HFFc6 (cell line): ENCODE measurements at regions not wholly inside any gene's neighbourhood (a gene's known extent, or its start where the extent isn't known, plus 50 kb on each side); places are given as distances from the start of the nearest gene placed in this dataset.
"Not testable (repeated sequence)": the region's sequence is repeated elsewhere in the genome, so short reads cannot be mapped to it uniquely, and the experiment has no call there.

ENCODE experiments used
- DNase-seq: peaks from one replicate; pipeline ENCODE4 v3.0.0-alpha.2; 2018
- H3K27ac Mint-ChIP-seq: 2 replicates; pipeline ENCODE4 v1.8.0; 2020; ENCODE audit warnings: mild to moderate bottlenecking, mixed read lengths
- H3K27me3 Mint-ChIP-seq: 2 replicates; pipeline ENCODE4 v1.8.0; 2021; ENCODE audit warnings: mild to moderate bottlenecking, moderate library complexity, mixed read lengths; ENCODE audit not compliant: insufficient read depth
- H3K36me3 Mint-ChIP-seq: 2 replicates; pipeline ENCODE4 v1.8.0; 2021; ENCODE audit warnings: low read depth, mixed read lengths
- H3K4me1 Mint-ChIP-seq: 2 replicates; pipeline ENCODE4 v1.8.0; 2020; ENCODE audit warnings: low read depth, mixed read lengths
- H3K4me3 Mint-ChIP-seq: 2 replicates; pipeline ENCODE4 v1.8.0; 2020; ENCODE audit warnings: mild to moderate bottlenecking, moderate library complexity, mixed read lengths
- H3K9me3 Mint-ChIP-seq: 2 replicates; pipeline ENCODE4 v1.8.0; 2020; ENCODE audit warnings: mild to moderate bottlenecking, mixed read lengths
- TF ChIP-seq, protein P1 (sequence below): fragments of 200-600 bp; sonication (generic); IDR thresholded peaks from 2 replicates; pipeline ENCODE4 v1.5.0; 2021; ENCODE audit warnings: antibody characterized with exemption, mild to moderate bottlenecking

DNA sequence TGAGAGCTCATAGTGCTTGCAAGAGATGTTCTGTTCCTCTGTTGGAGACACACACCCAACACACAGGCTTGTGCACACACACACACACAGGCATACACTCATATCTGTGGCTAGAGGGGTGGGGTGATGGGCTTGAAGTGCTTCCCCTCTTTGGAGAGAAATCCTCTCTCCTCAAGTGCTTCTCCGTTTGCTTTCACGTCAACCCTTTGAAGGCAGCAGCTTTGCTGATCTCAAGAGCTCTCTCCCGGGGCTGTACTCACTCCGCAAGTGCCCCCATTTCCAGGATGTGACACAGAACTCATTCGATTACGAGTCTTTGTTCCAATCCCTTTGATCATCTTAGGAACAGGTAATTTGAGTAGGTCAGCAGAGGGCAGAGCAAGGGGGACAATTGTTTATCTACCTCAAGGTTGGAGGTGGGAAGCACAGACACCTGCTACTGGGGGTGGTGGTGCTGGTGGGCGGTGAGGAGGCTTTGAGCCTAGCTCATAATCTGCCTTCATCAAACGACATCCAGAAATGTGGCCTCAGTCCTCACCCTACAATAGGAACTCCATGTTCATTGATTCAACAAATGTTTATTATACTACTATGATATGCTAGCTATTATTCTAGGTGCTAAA lies 529.8 kb upstream of the CADM1 start:
- peaks cover 63% of the 10 kb centered on the region for H3K9me3 Mint-ChIP-seq
- no peaks in the 10 kb centered on the region for H3K27me3 Mint-ChIP-seq
- no peak overlapping the region for H3K4me3 Mint-ChIP-seq
- H3K27ac Mint-ChIP-seq, result no peak overlapping the region
- H3K4me1 Mint-ChIP-seq, result no peaks in the 10 kb centered on the region
- no peaks in the 10 kb centered on the region; the same call in 1 of the 2 replicates for H3K36me3 Mint-ChIP-seq
- DNase-seq, result no peak
- TF ChIP-seq, protein P1, sequence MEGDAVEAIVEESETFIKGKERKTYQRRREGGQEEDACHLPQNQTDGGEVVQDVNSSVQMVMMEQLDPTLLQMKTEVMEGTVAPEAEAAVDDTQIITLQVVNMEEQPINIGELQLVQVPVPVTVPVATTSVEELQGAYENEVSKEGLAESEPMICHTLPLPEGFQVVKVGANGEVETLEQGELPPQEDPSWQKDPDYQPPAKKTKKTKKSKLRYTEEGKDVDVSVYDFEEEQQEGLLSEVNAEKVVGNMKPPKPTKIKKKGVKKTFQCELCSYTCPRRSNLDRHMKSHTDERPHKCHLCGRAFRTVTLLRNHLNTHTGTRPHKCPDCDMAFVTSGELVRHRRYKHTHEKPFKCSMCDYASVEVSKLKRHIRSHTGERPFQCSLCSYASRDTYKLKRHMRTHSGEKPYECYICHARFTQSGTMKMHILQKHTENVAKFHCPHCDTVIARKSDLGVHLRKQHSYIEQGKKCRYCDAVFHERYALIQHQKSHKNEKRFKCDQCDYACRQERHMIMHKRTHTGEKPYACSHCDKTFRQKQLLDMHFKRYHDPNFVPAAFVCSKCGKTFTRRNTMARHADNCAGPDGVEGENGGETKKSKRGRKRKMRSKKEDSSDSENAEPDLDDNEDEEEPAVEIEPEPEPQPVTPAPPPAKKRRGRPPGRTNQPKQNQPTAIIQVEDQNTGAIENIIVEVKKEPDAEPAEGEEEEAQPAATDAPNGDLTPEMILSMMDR, result no peak

DNA sequence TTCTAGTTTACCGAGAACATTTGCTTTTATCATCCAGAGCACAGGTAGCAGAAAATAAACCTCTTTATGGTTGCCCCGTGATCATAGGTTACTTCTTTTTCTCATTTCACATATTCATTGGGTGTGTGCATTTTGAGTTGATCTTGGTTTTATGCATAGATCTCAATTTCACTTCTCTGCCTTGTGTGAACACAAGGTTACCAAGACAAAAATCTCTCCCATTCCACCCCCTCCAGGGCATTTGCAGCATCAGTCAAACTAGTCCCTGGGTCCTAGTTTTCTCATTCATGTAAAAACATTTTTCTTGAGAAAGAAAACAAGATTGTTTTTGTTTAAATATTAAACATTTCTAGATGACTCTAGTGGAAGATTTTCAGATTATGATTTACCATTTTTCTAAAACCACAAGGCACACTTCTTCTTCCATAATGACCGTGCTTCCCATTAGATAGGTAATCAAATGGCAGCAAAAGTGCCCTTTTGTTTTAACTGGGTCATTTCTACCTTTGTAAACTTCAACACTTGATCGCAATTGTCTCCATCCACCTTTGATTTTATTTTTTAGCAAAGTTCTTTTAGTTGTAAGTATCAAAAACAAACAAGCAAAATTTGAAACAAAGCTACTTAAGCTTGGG lies 526.6 kb upstream of the CADM1 start:
- H3K27me3 Mint-ChIP-seq, result no peaks in the 10 kb centered on the region
- no peaks in the 10 kb centered on the region; the same call in 1 of the 2 replicates for H3K36me3 Mint-ChIP-seq
- H3K4me1 Mint-ChIP-seq, result no peaks in the 10 kb centered on the region
- H3K9me3 Mint-ChIP-seq, result peaks cover 58% of the 10 kb centered on the region
- no peak for DNase-seq
- no peak overlapping the region for H3K27ac Mint-ChIP-seq
- TF ChIP-seq, protein P1, result no peak
- H3K4me3 Mint-ChIP-seq, result no peak overlapping the region

DNA sequence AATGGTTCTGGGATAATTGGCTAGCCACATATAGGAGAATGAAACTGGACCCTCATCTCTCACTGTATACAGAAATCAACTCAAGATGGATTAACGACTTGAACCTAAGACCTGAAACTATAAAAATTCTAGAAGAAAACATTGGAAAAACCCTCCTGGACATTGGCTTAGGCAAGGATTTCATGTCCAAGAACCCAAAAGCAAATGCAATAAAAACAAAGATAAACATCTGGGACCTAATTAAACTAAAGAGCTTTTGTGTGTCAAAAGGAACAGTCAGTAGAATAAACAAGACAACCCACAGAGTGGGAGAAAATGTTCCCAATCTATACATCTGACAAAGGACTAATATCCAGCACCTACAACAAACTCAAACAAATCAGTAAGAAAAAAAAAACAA lies 524.3 kb upstream of the CADM1 start:
- peaks cover 55% of the 10 kb centered on the region for H3K9me3 Mint-ChIP-seq

DNA sequence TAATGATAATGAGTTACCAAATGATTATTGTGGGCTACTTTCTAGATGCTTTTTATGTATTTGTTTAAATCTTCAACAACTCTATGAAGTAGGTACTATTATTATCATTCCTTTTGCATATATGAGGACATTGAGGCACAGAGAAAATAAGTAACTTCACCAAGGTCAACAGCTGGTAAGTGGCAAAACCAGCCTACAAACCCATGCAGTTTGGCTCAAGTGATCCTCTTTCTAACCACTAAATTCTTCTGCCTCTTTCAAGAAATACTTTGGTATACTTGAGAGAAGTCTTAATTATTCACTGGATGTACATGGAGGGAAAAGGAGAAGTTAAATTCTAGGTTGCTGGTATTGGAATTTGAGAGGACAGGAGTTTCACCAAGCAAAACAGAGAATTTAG lies 495.2 kb upstream of the CADM1 start:
- H3K36me3 Mint-ChIP-seq, result peaks cover 5% of the 10 kb centered on the region; the same call in 1 of the 2 replicates
- no peaks in the 10 kb centered on the region for H3K4me1 Mint-ChIP-seq
- no peak overlapping the region for H3K4me3 Mint-ChIP-seq
- no peaks in the 10 kb centered on the region for H3K27me3 Mint-ChIP-seq
- no peak for DNase-seq
- TF ChIP-seq, protein P1, result no peak
- H3K9me3 Mint-ChIP-seq, result peaks cover 33% of the 10 kb centered on the region
- no peak overlapping the region for H3K27ac Mint-ChIP-seq

More for the DNA sequence above, 524.3 kb upstream of the CADM1 start:
- H3K27me3 Mint-ChIP-seq, H3K36me3 Mint-ChIP-seq, H3K4me1 Mint-ChIP-seq, H3K4me3 Mint-ChIP-seq, DNase-seq, H3K27ac Mint-ChIP-seq: not testable (repeated sequence)

DNA sequence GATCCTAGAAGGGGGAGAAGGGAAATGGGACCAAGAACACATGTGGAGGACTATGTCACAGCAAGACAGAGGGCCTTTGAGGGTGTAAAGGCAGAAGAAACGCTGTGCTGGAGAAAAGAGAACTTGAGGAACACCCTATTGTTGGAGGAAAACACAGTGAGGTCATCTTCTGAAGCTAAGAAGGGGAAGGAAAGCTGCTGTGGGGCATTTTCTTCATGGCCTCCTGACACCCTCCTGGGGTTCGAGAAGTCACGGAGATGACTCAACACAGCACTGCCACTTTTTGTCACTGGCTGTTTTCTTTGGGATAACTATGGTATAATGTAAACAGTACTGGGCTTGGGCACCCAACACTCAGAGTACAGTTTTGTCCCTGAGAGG lies 492.6 kb upstream of the CADM1 start:
- peaks cover 5% of the 10 kb centered on the region; the same call in 1 of the 2 replicates for H3K36me3 Mint-ChIP-seq
- H3K4me3 Mint-ChIP-seq, result no peak overlapping the region
- no peak overlapping the region for H3K27ac Mint-ChIP-seq
- no peaks in the 10 kb centered on the region; the same call in 1 of the 2 replicates for H3K27me3 Mint-ChIP-seq
- TF ChIP-seq, protein P1, result no peak
- no peaks in the 10 kb centered on the region for H3K4me1 Mint-ChIP-seq
- peaks cover 46% of the 10 kb centered on the region for H3K9me3 Mint-ChIP-seq
- no peak for DNase-seq

DNA sequence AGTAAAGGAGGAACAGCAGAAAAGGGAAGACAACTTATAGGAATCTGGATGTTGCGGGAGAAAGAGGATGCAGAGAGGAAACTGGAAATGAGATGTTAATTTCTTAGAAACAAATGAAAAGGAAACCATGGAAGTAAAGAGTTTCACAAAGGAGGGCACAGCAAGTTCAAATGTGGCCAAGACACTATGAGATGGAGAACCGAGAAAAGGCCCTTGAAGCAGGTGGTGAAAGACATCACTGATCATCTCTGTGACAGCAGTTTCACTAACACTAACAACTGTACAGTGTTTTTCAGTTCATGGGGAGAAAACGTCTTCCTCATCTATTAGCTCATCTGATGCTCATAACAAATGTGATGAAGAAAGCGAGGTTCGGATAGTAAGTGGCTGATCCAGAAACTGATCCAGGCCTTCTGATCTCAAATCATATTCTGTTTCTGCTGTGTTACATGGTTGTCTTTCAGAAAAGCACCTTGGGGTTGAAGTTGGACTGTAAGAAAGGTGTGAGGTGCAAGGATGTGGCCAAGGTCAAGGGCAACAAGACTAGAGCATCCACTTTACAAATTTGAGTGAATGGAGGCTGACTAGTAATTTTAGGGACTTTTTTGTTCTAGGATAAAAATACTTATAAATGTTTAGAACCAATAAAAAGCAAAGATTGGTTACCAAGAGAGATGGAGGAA lies 492.1 kb upstream of the CADM1 start:
- TF ChIP-seq, protein P1, result no peak
- Mint-ChIP-seq H3K27me3 (no peaks in the 10 kb centered on the region; the same call in none of the 2 replicates), H3K9me3 (peaks cover 49% of the 10 kb centered on the region), H3K36me3 (peaks cover 5% of the 10 kb centered on the region; the same call in 1 of the 2 replicates), H3K4me1 (no peaks in the 10 kb centered on the region), H3K27ac (no peak overlapping the region), H3K4me3 (no peak overlapping the region)
- no peak for DNase-seq
